ENCODE measurements at regions not wholly inside any gene's neighbourhood (a gene's known extent, or its start where the extent isn't known, plus 50 kb on each side); places are given as distances from the start of the nearest gene placed in this dataset.
A peak's percentile ranks its signal among the peaks of the same experiment; 100 is the strongest.

- no peak for ATAC-seq
- DNase-seq (ENCODE audit: low spot score): no peak
- Mint-ChIP-seq H3K9me3 (no peaks in the 10 kb centered on the region), H3K27ac (peak overlapping the region; percentile 4; the same call in 1 of the 2 replicates), H3K36me3 (no peaks in the 10 kb centered on the region), H3K4me1 (peaks cover 23% of the 10 kb centered on the region), H3K27me3 (ENCODE audit: low read depth) (no peaks in the 10 kb centered on the region; the same call in 1 of the 2 replicates), H3K4me3 (no peak overlapping the region)
- ChIA-PET POLR2A (no interaction called here), CTCF (interaction anchor here (0.5 kb wide), 1 partner anchor 154 kb away, joined by 3 read pairs; no protein-coding TSS in a partner anchor)
- no peak for TF ChIP-seq RORB (CRISPR knock-in tag; IDR thresholded peaks at IDR 0.05)
- no peak for TF ChIP-seq ZMAT4 (CRISPR knock-in tag; IDR thresholded peaks at IDR 0.05)
- TF ChIP-seq ZNF263 (CRISPR knock-in tag; IDR thresholded peaks at IDR 0.05; ENCODE audit: low read depth): no peak
- no peak for TF ChIP-seq ZNF425 (CRISPR knock-in tag; conservative IDR thresholded peaks at IDR 0.05)
- no peak for TF ChIP-seq ZNF396 (CRISPR knock-in tag; IDR thresholded peaks at IDR 0.05; ENCODE audit: borderline replicate concordance)
- TF ChIP-seq TCF7 (CRISPR knock-in tag; IDR thresholded peaks at IDR 0.05; ENCODE audit: low read depth): no peak
- TF ChIP-seq TEAD1 (CRISPR knock-in tag; IDR thresholded peaks at IDR 0.05): no peak
- no peak for TF ChIP-seq USF1 (CRISPR knock-in tag; IDR thresholded peaks at IDR 0.05)
- no peak for TF ChIP-seq CREB1 (CRISPR knock-in tag; IDR thresholded peaks at IDR 0.05)
- no peak for TF ChIP-seq FOXP1 (CRISPR knock-in tag; IDR thresholded peaks at IDR 0.05; ENCODE audit: borderline replicate concordance)
- TF ChIP-seq CREM (CRISPR knock-in tag; IDR thresholded peaks at IDR 0.05): no peak
- no peak for TF ChIP-seq JUN (CRISPR knock-in tag; IDR thresholded peaks at IDR 0.05)
These were observed 108.1 kb downstream of the TM2D1 start for GRCh38 chr1:61616830-61617229.

- Mint-ChIP-seq H3K36me3 (no peaks in the 10 kb centered on the region), H3K27ac (no peak overlapping the region), H3K4me3 (no peak overlapping the region), H3K4me1 (peaks cover 8% of the 10 kb centered on the region; the same call in 1 of the 2 replicates), H3K27me3 (ENCODE audit: low read depth) (no peaks in the 10 kb centered on the region; the same call in 1 of the 2 replicates), H3K9me3 (no peaks in the 10 kb centered on the region)
- no peak for ATAC-seq
- POLR2A ChIA-PET: no interaction called here
- DNase-seq (ENCODE audit: low spot score): no peak
- CTCF ChIA-PET: interaction anchor here (1.3 kb wide), 1 partner anchor 29 kb away, joined by 3 read pairs; no protein-coding TSS in a partner anchor
- no peak for TF ChIP-seq ZNF425 (CRISPR knock-in tag; conservative IDR thresholded peaks at IDR 0.05)
- no peak for TF ChIP-seq ZNF317 (CRISPR knock-in tag; IDR thresholded peaks at IDR 0.05; ENCODE audit: borderline replicate concordance, low read depth)
- no peak for TF ChIP-seq ZNF416 (CRISPR knock-in tag; IDR thresholded peaks at IDR 0.05)
- TF ChIP-seq, protein P1, sequence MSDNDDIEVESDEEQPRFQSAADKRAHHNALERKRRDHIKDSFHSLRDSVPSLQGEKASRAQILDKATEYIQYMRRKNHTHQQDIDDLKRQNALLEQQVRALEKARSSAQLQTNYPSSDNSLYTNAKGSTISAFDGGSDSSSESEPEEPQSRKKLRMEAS (CRISPR knock-in tag; IDR thresholded peaks at IDR 0.05): no peak
- TF ChIP-seq KAT7 (CRISPR knock-in tag; IDR thresholded peaks at IDR 0.05; ENCODE audit: borderline replicate concordance): no peak
- TF ChIP-seq, protein P2, sequence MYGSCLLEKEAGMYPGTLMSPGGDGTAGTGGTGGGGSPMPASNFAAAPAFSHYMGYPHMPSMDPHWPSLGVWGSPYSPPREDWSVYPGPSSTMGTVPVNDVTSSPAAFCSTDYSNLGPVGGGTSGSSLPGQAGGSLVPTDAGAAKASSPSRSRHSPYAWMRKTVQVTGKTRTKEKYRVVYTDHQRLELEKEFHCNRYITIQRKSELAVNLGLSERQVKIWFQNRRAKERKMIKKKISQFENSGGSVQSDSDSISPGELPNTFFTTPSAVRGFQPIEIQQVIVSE (CRISPR knock-in tag; IDR thresholded peaks at IDR 0.05; ENCODE audit: borderline replicate concordance): no peak
- no peak for TF ChIP-seq ZNF281 (CRISPR knock-in tag; IDR thresholded peaks at IDR 0.05)
- no peak for TF ChIP-seq NR3C1 (CRISPR knock-in tag; conservative IDR thresholded peaks at IDR 0.05; ENCODE audit: low read depth)
- no peak for TF ChIP-seq CTCF (IDR thresholded peaks at IDR 0.05)
- TF ChIP-seq ATF6 (CRISPR knock-in tag; IDR thresholded peaks at IDR 0.05): no peak
- TF ChIP-seq TP53 (CRISPR knock-in tag; IDR thresholded peaks at IDR 0.05): no peak
These were observed 112.3 kb downstream of the TM2D1 start for GRCh38 chr1:61612602-61613001.
